Upper lobe of left lung (tissue), 6 donors: ENCODE measurements at regions not wholly inside any gene's neighbourhood (a gene's known extent, or its start where the extent isn't known, plus 50 kb on each side); places are given as distances from the start of the nearest gene placed in this dataset.

ENCODE experiments used
- ATAC-seq, 2 donors: fragments of 200-7000 bp; cut with Tn5 transposase; one replicate each; pipeline ENCODE4 v1.9.1; 2022; ENCODE audit warnings: mild to moderate bottlenecking in 2 of 2, moderate library complexity in 2 of 2; ENCODE audit not compliant: low FRiP score in 2 of 2
- DNase-seq, 2 donors: peaks; one replicate each; pipeline ENCODE4 v3.0.0-alpha.2; 2019 to 2020
- H3K27ac ChIP-seq, 4 donors: fragments of 200-600 bp; sonication (generic); one replicate each; pipeline ENCODE4 v1.5.1; 2016 to 2019
- H3K27me3 ChIP-seq, 4 donors: fragments of 200-600 bp; sonication (generic); one replicate each; pipeline ENCODE4 v1.5.1; 2017 to 2019
- H3K36me3 ChIP-seq, 4 donors: fragments of 200-600 bp; sonication (generic); one replicate each; pipeline ENCODE4 v1.5.1; 2016 to 2019
- H3K4me1 ChIP-seq, 4 donors: fragments of 200-600 bp; sonication (generic); one replicate each; pipeline ENCODE4 v1.5.1; 2018 to 2019
- H3K4me3 ChIP-seq, 4 donors: fragments of 200-600 bp; sonication (generic); one replicate each; pipeline ENCODE4 v1.5.1; 2017 to 2019; ENCODE audit warnings: mild to moderate bottlenecking in 2 of 4, moderate library complexity in 1 of 4
- H3K9me3 ChIP-seq, 4 donors: fragments of 200-600 bp; sonication (generic); one replicate each; pipeline ENCODE4 v1.5.1; 2018 to 2019
- EP300 ChIP-seq, 4 donors: sonication (generic); formaldehyde crosslinking; IDR thresholded peaks; one replicate each; pipeline ENCODE4 v1.5.1; 2017; ENCODE audit warnings: antibody characterized with exemption in 4 of 4, control low read depth in 2 of 4
- POLR2A ChIP-seq, 4 donors: fragments of 450-650 bp; IDR thresholded peaks; one replicate each; pipeline ENCODE4 v1.5.1; 2016 to 2017; ENCODE audit warnings: antibody characterized with exemption in 4 of 4, mild to moderate bottlenecking in 2 of 4
- POLR2AphosphoS5 ChIP-seq, 2 donors: sonication (generic); formaldehyde crosslinking; IDR thresholded peaks; one replicate each; pipeline ENCODE4 v1.5.1; 2017; ENCODE audit warnings: antibody characterized with exemption in 2 of 2
- WGBS, 2 donors: methylation state at CpG; one replicate each; pipeline ENCODE4 v1.1.5; 2017 to 2018; 5-methylcytosine and 5-hydroxymethylcytosine counted together
- TF ChIP-seq, protein P1 (sequence below), 6 experiments: fragments of 450-650 bp in 4 of 6; fragments of 200-600 bp in 2 of 6; sonication (generic) in 2 of 6; IDR thresholded peaks; one replicate each; pipeline ENCODE4 v1.5.1; 2016 to 2019; ENCODE audit warnings: antibody characterized with exemption in 6 of 6
- donor health status: DM: no; HTN: no; CAD: no; lungs with moderate emphysema.
- donor health status: DM: no; HTN: yes; CAD: no; lungs with severe emphysema.

GRCh38 chr5:117084067-117084466, 509.4 kb upstream of the SEMA6A start:
- Histone ChIP-seq H3K9me3 (no peaks in the 10 kb centered on the region), H3K27ac (no peak overlapping the region), H3K36me3 (no peaks in the 10 kb centered on the region), H3K4me3 (no peak overlapping the region), H3K27me3 (no peaks in the 10 kb centered on the region), H3K4me1 (no peaks in the 10 kb centered on the region)
- DNase-seq (no peak), ATAC-seq (no peak)
- TF ChIP-seq, protein P1, sequence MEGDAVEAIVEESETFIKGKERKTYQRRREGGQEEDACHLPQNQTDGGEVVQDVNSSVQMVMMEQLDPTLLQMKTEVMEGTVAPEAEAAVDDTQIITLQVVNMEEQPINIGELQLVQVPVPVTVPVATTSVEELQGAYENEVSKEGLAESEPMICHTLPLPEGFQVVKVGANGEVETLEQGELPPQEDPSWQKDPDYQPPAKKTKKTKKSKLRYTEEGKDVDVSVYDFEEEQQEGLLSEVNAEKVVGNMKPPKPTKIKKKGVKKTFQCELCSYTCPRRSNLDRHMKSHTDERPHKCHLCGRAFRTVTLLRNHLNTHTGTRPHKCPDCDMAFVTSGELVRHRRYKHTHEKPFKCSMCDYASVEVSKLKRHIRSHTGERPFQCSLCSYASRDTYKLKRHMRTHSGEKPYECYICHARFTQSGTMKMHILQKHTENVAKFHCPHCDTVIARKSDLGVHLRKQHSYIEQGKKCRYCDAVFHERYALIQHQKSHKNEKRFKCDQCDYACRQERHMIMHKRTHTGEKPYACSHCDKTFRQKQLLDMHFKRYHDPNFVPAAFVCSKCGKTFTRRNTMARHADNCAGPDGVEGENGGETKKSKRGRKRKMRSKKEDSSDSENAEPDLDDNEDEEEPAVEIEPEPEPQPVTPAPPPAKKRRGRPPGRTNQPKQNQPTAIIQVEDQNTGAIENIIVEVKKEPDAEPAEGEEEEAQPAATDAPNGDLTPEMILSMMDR (IDR thresholded peaks at IDR 0.05) = no peak
- TF ChIP-seq POLR2A (IDR thresholded peaks at IDR 0.05) (no peak), POLR2AphosphoS5 (IDR thresholded peaks at IDR 0.05) (no peak), EP300 (IDR thresholded peaks at IDR 0.05) (no peak)

DNA sequence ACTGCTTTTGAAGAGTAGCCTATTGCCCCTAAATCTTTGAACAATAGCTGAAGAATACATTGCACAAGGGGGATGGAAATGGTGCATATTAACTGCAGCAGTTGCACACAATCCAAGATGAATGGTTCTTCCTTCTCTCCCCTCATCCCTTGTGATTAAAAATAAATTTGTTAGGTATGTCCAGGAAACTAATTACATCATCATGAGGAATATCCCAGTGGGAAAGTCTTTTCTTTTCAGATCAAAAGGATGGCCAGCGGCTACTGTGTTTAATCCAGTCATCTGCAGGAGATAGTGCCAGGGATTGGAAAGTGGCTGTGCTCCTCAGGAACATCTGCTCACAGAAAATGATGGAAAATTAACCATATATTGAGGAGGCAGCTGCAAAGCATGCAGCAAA, 508.4 kb upstream of the SEMA6A start:
- no peak for DNase-seq
- WGBS, 2 donors = 75 to 100% methylated on average over 1 of the region's 1 CpG

DNA sequence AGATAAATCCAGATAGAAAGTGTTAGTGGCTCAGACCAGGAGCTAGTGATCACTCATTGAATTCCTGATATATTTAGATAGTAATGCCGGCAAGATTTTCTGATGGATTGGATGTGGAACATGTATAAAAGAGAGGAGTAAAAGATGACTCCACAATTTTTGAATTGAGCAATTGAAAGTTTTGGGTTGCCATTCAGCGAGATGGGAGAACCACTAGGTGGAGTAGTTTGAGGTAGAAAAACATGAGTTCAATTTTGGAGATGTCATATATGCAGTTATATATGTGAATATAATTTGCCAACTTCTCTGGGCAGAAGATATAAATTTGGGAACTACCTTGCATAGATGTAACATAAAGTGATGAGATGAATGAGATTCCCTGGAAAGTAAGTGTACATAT, 502.5 kb upstream of the SEMA6A start:
- WGBS, 2 donors = 81 to 87% methylated on average over 2 of the region's 2 CpGs
- DNase-seq (no peak), ATAC-seq (no peak)
- H3K36me3 ChIP-seq = no peaks in the 10 kb centered on the region
- no peaks in the 10 kb centered on the region for H3K4me1 ChIP-seq
- no peaks in the 10 kb centered on the region for H3K27me3 ChIP-seq
- no peak overlapping the region for H3K4me3 ChIP-seq
- TF ChIP-seq EP300 (IDR thresholded peaks at IDR 0.05) = no peak
- TF ChIP-seq, protein P1 (IDR thresholded peaks at IDR 0.05) = no peak
- no peak for TF ChIP-seq POLR2AphosphoS5 (IDR thresholded peaks at IDR 0.05)
- TF ChIP-seq POLR2A (IDR thresholded peaks at IDR 0.05) = no peak
- H3K9me3 ChIP-seq = peaks cover 0 to 4% (median 0%) of the 10 kb centered on the region in 4 donors
- H3K27ac ChIP-seq = no peak overlapping the region

More for the DNA sequence above, 508.4 kb upstream of the SEMA6A start:
- Histone ChIP-seq H3K9me3 (no peaks in the 10 kb centered on the region), H3K4me3 (no peak overlapping the region), H3K4me1 (no peaks in the 10 kb centered on the region), H3K36me3 (no peaks in the 10 kb centered on the region), H3K27ac (no peak overlapping the region), H3K27me3 (no peaks in the 10 kb centered on the region)
- TF ChIP-seq EP300 (IDR thresholded peaks at IDR 0.05) (no peak), POLR2AphosphoS5 (IDR thresholded peaks at IDR 0.05) (no peak), POLR2A (IDR thresholded peaks at IDR 0.05) (no peak)
- TF ChIP-seq, protein P1 (IDR thresholded peaks at IDR 0.05) = no peak
- no peak for ATAC-seq

DNA sequence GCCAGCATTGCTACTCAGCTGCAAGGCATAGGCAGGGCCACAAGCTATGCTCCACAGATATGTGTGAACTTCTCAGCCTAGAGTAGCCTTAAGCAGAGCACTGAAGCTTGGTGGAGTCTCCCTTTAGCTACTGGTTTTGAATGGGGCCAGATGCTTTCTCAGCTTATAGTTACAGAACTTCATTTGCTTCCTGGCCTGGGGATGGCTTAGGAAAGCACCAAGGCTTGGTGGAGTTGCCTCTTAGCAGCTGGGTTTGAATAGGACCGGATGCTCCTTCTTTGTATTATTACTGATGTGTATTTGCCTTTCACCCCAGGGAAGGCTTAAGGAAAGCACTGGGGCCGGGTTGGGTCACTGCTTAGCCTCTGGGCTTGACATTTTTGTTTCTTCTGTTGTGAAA, 497.8 kb upstream of the SEMA6A start:
- TF ChIP-seq, protein P1 (IDR thresholded peaks at IDR 0.05) = no peak
- no peak for TF ChIP-seq POLR2AphosphoS5 (IDR thresholded peaks at IDR 0.05)
- TF ChIP-seq POLR2A (IDR thresholded peaks at IDR 0.05) = no peak
- no peak for TF ChIP-seq EP300 (IDR thresholded peaks at IDR 0.05)
- no peak for DNase-seq
- Histone ChIP-seq H3K4me1 (no peaks in the 10 kb centered on the region), H3K36me3 (no peaks in the 10 kb centered on the region), H3K4me3 (no peak overlapping the region), H3K9me3 (peaks cover 0 to 10% (median 0%) of the 10 kb centered on the region in 4 donors), H3K27me3 (no peaks in the 10 kb centered on the region), H3K27ac (no peak overlapping the region)
- 88 to 95% methylated on average over 1 to 2 of the region's 2 CpGs for WGBS, 2 donors
- no peak for ATAC-seq

DNA sequence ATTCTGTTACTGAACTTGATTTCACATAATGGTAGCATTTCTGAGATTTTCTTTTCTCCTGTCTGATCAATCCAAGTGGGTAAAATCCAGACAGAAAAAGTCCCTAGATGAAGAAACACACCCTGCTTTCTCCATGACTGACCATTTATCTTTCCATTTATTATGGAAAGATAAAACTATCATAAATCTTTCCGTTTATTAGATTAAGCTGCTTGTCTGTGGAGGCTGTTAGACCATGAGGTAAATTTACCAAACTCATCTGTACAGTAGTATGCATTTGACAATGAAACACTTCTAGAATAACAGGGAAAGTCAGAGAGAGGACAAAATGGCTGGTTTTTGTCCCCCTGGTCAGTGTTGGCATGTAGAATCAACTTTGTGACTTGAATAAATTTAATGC, 491.2 kb upstream of the SEMA6A start:
- 80 to 92% methylated on average over 1 of the region's 1 CpG for WGBS, 2 donors
- TF ChIP-seq, protein P1 (IDR thresholded peaks at IDR 0.05) = no peak
- no peak for TF ChIP-seq EP300 (IDR thresholded peaks at IDR 0.05)
- H3K36me3 ChIP-seq = no peaks in the 10 kb centered on the region
- H3K9me3 ChIP-seq = no peaks in the 10 kb centered on the region
- H3K4me3 ChIP-seq = no peak overlapping the region
- no peak for ATAC-seq
- no peaks in the 10 kb centered on the region for H3K27me3 ChIP-seq
- no peak for DNase-seq
- no peak overlapping the region for H3K27ac ChIP-seq
- H3K4me1 ChIP-seq = no peaks in the 10 kb centered on the region
